ENCODE measurements at regions not wholly inside any gene's neighbourhood (a gene's known extent, or its start where the extent isn't known, plus 50 kb on each side); places are given as distances from the start of the nearest gene placed in this dataset.

GRCh38 chr11:43545610-43546009 lies 134.9 kb upstream of the HSD17B12 start:
- DNase-seq, result no peak

GRCh38 chr11:43546561-43547429 lies 133.7 kb upstream of the HSD17B12 start:
- no peak for DNase-seq

GRCh38 chr11:43547430-43547831 lies 133.1 kb upstream of the HSD17B12 start:
- no peak for DNase-seq

- no peak for DNase-seq
Measured at GRCh38 chr11:43547889-43548381, 132.6 kb upstream of the HSD17B12 start.

- DNase-seq, result no peak
Measured at GRCh38 chr11:43548916-43549315, 131.6 kb upstream of the HSD17B12 start.

- DNase-seq, result no peak
Measured at GRCh38 chr11:43549624-43550023, 130.9 kb upstream of the HSD17B12 start.

GRCh38 chr11:43550714-43551113 lies 129.8 kb upstream of the HSD17B12 start:
- DNase-seq, result no peak

GRCh38 chr11:43554148-43554473 lies 126.4 kb upstream of the HSD17B12 start:
- no peak for DNase-seq

GRCh38 chr11:43555186-43555585 lies 125.4 kb upstream of the HSD17B12 start:
- no peak for DNase-seq

GRCh38 chr11:43555816-43556611 lies 124.5 kb upstream of the HSD17B12 start:
- DNase-seq, result no peak

GRCh38 chr11:43556612-43557375 lies 123.7 kb upstream of the HSD17B12 start:
- no peak for DNase-seq

- DNase-seq, result no peak
Measured at GRCh38 chr11:43557553-43558110, 122.9 kb upstream of the HSD17B12 start.

GRCh38 chr11:43558146-43558545 lies 122.4 kb upstream of the HSD17B12 start:
- no peak for DNase-seq

- DNase-seq, result no peak
Measured at GRCh38 chr11:43558556-43559127, 121.9 kb upstream of the HSD17B12 start.

GRCh38 chr11:43561832-43562231 lies 118.7 kb upstream of the HSD17B12 start:
- no peak for DNase-seq

- peak; percentile 19 for DNase-seq
Measured at GRCh38 chr11:43567396-43567975, 113.1 kb upstream of the HSD17B12 start.

- no peak for DNase-seq
Measured at GRCh38 chr11:43573233-43573632, 107.3 kb upstream of the HSD17B12 start.

- DNase-seq, result no peak
Measured at GRCh38 chr11:43573873-43574272, 106.7 kb upstream of the HSD17B12 start.

- no peak for DNase-seq
Measured at GRCh38 chr11:43574411-43574810, 106.1 kb upstream of the HSD17B12 start.

GRCh38 chr11:43574949-43575912 lies 105.3 kb upstream of the HSD17B12 start:
- DNase-seq, result no peak

- no peak for DNase-seq
Measured at GRCh38 chr11:43575913-43576310, 104.6 kb upstream of the HSD17B12 start.

Data from CD4-positive, alpha-beta T cell treated with Interleukin-10 for 1 hour (primary cell).